ENCODE measurements at regions not wholly inside any gene's neighbourhood (a gene's known extent, or its start where the extent isn't known, plus 50 kb on each side); places are given as distances from the start of the nearest gene placed in this dataset.

DNA sequence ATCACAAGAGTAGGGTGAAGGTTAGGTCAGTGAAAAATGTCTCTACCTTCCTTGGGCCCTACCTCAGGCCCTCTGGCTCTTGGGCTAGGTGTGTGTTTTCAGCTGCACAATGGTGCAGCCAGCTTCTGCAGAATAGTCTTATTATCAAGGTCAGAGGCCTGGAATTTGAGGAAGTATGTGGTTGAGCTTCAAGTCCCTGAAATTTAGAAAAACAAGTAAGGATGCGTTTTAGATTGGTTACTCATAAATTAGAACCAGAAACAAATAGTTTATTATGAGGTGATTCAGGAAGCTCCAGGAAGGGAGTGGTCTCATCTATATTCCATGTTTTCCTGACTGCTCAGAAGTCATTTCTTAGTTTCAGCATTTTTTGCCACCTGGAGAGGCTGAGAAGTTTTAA, 204.2 kb upstream of the CELF4 start:
- DNase-seq: no peak

DNA sequence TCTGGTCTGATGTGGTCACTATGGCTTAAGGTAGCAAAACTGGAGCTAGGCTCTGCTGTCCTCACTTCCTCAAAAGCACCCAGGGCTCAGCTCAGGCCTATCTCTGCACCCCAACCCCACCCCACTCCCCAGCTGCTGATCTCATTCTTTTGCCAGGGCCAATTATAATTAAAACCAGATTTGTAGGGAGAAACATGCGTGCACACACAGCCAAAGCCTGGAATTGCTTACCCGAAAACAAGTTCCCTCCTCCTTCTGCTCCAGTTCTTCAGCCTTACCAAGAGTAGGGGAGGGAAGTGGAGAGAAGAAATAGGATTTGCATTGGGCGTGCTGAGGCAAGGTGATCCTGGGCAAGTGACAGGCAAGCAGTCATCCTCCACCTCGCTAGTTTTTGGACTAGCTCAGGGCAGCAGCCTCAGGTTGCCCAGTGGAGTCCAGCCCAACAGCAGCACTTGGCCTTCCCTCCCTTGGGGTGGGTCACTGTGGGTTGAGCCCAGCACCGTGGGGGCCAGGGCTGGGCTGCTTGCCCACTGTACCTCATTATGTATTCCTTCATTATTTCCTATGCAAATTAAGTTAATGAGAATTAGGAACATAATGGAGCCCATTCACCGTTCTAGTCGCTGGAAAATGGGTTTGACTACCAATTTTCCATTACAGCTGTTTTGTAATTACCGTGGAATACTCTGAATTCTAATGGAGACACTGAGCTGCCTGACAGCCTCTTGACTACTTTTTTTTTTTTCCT, 199.1 kb upstream of the CELF4 start:
- DNase-seq: no peak

DNA sequence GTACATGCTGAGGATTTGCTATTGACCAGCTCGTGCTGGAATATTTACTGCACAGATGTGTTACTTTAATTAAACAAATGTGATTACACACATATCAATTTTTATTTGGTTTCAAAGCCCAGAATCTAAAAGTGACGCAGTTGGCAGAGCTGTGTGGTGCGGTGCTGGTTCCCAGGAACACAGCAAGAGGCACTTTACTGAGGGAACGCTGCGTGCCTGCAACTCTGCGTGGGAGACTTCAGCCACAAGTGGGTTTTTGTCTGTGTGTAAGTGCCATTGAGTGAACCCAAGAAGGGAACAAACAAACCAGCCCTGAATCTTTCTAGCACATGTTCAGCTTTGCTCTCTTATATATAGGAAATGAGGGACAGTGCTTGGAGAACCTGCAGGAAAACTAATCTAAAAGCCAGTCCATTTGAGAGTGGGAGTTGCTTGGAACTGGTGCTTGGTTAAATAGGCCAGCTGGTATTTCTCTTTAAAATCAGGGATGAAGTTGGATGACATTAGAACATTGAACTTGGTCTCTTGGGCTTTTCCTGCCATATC, 196.6 kb upstream of the CELF4 start:
- DNase-seq: no peak

DNA sequence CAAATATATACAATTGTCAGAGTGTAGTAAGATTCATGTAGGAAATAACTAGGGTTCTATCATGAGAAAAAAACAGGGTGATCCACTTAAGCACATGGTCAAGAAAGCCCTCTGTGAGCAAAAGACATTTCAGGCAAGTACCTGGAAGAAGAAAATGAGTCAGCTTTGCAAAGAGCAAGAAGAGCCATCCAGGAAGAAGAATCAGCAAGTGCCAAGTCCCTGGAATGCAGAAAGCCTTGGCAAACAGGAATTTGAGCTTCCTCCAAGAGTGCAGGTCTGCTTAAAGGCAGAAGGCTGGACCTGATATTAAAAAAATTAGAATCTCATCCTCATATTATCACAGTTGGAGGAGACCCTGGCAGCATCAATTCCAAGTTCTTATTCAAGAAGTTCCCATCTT, 188.5 kb upstream of the CELF4 start:
- DNase-seq: no peak

DNA sequence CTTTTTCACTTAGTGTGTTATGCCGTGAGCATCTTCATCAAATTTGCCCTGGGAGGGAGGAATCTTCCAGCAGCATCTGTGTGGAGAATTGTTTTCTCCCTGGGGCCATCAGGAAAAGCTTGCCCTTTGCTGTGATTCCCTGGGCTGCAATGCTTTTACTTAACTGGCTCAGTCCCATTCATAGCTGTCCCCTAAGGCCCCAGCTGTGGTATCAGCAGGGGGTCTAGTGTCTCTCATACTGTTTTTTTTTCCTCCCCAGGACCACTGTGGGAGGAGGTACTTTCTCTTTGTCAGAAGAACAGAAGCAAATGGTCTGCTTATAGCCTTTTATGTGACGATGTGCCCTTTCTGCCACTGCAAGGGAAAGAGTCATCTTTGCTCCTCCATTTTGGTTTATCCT, 176.8 kb upstream of the CELF4 start:
- no peak for DNase-seq

DNA sequence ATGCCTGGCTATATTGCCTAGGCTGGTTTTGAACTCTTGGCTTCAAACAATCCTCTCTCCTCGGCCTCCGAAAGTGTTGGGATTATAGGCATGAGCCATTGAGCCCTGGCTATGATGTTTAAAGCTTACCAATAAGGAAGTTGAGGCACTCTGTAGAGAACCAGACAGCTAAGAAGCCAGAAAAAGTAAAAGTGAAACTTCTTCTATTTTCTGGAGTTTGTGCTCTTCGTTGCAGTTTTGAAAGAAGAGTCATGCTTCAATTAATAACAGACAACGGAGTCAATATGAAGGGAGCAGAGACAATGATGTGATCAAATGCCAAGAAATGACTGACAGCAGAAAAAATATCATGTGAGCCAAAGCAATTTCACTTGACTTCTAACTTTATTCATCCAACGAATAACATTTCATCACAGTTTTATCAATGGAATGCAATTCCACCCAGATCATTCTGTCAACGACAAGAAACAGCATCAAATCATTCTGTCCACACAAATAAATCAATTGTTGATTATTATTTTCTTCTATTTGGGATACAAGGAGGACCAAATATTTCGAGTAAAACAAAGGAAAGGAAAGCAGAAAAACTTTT, 175.5 kb upstream of the CELF4 start:
- no peak for DNase-seq

DNA sequence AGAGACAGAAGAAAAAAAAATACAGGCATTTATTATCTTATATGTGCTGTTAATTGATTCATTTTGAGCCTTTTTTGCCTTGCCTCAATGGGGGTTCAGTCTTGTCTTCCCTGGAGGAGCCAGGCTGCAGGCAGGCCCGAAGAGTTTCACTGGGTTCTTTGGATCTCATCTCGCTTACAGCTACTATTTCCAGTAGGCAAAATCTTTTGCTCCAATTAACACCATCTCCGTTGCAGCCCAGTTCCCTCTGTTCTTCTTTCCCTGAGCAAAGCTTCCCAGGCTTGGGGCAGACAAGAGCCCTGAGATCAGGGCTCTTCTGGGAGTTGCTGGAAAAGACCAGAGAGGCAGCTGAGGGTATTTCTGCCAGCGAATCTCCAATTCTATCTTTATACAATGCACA, 168.8 kb upstream of the CELF4 start:
- DNase-seq: no peak

DNA sequence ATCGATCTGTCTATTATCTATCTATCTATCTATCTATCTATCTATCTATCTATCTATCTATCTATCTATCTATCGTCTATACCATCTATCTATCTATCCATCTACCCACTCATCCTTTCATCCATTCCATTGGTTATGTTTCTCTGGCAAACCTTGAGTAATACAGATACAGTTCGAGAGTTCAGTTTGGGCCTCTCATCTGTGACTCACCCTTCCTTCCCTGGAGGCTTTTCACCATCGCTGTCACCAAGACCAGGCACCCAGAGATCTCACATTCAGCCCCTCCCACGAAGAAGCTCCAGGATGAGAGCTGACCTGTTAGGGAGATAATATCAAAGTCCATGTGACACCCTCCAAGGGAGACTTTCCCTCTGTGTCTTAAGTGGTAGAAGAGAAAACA, 164.1 kb upstream of the CELF4 start:
- no peak for DNase-seq

DNA sequence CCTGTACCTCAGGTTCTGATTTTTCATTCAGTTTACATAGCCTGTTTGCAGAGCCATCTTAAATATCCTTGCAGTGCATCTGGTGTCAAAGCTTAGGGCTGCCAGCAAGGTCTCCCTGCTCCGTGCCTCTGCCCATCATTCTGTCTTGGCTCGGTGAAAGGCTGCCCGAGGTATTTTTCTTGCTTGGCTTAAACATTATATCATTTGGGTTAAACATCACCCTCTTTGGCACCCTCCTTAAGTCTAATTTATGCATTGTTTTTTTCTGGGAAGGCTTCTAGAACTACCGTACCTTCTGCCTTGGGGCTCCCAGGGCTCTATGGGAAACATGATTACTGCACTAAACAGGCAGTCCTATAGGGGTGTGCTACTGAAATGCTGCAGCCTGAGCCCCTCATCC, 158.6 kb upstream of the CELF4 start:
- DNase-seq: no peak

DNA sequence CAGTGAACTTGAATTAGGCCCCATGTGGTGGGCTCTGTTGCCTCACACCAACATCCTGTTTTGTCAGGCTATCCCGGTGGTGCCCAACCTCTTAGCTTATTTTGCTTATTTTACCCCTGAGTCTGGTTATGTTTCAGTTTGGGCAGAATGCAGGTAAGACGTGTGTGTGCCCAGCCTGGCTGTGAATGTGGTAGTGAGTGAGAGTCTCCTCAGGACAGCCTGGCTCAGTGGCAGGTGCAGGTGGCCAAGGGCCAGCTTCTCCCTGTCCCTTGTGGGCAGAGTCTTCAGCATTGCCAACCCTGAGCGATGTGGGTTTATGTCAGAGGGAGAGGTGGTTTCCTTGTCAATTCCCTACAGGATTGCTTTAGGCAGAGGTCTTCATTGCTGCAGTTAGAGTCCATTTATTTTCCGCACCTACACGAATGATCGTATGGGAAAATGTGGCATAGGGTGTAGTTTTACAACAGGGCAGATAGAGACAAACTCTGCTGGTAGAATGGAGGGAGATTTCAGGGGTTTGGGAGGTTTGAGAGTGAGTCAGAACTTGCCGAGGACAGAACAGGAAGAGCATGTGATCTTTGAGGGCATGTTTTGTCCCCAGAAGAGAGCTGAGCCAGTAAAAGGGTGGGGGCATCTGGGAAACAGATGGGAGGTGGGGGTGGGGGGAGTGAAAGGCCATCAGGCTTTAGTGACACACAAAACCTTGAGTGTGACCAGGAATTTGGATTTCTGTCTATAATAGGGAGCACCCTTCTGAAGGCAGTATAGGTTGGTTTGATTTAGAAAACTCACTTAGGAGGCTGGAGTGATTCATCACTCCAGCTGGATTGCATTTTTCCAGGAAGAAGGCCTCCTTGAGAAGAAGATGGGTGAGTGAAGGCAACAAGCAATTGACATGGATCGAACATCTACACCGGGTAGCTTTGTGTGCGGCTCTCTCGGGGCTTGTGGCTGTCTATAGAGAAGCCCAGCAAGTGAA, 156.2 kb upstream of the CELF4 start:
- DNase-seq: no peak

DNA sequence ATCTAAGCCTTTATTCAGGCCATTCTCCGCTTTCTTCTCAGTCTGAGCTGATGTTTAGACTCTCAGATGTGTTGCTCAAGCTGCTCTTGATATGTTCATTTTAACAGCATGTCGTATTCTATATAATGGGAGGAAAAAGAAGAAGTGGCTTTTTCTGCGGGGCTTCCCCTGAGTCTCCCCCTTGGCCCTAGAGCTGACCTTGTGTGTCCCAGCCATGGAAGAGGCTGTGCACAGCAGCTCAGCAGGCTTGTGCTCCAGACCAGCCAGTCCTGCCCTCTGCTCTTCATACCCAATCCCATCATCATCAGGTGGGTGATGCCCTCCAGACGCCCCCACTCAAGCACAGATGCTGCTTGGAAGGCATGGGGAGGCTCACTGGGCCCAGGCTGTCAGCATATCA, 155.1 kb upstream of the CELF4 start:
- DNase-seq: no peak

DNA sequence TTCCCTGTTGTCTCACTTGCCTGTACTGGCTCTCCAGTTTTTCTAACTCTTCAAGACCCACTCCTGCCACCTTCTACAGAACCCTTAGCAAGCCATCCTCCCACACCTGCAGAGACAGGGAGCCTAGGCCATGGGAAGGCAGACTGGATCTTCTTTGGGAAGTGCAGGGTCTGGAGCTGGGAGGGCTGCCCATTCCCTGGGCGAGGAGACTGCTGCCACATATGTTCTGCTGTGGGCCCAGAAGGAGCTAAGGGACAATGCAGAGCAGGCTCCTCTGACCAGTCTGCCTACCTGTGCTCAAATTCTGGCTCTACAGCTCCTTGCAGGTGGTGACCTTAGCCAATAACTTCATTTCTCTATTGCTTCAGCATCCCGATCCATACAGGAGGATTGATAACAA, 152.1 kb upstream of the CELF4 start:
- no peak for DNase-seq

DNA sequence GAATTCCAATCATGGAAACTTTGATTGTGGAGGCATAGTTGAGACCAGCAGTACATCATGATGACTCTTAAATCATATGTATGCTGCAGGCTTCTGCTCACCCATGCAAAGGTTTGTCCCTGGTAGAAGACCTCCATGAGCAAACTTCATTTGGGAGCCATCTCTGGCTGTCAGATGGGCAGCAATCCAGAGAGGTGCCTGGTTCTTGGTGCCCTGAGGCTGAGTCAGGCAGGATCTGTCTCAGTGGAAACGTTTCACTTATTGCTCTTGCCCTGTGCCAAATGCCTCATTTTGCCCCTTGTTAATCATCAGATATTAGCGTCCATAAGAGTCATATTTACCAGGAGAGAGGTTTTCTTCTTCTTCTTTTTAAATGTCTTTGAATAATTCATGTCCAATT, 151.5 kb upstream of the CELF4 start:
- DNase-seq: no peak

DNA sequence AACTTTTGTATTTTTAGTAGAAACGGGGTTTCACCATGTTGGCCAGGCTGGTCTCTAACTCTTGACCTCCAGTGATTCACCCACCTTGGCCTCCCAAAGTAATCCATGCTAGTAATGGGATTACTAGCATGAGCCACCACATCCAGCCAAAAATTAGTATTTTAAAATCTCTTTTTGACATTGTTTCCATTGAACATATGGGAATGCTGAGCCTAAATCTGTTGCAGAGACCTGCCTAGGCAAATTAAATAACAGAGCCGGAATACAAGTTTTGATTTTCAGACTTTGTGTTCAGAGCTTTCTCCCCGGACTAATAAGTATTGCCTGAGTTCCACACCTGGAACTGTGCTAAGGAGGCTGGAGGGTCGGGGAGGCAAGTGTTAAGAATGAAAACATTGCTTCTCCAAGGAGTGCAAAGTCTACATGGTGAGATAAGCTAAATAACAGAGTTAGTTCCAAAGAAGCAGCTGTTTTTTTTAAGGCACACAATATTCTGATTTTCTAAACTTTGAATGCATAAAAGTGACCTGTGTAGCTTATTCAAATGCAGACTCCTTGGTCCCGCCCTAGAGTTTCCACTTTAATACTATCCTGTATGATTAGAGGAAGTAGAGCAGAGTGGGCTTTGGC, 150.6 kb upstream of the CELF4 start:
- DNase-seq: no peak

DNA sequence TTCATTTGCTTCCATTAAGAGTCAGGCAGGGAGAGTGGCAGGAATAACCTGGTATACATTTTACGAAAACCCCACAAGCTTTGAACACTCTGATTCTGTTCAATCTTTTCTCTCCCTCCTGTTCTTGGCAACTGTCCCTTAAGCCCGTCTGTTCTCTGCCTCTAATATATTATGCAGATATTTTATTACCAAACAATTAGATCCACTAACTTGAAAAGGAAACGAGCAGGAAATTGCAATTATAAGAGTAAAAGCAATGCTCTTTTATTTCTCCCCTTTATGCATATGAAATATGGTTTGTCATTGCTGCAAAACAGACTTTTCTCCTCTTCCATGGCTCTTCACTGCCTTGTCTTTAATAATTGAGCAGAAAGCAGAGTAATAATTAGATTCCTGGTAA, 149.1 kb upstream of the CELF4 start:
- DNase-seq: no peak

DNA sequence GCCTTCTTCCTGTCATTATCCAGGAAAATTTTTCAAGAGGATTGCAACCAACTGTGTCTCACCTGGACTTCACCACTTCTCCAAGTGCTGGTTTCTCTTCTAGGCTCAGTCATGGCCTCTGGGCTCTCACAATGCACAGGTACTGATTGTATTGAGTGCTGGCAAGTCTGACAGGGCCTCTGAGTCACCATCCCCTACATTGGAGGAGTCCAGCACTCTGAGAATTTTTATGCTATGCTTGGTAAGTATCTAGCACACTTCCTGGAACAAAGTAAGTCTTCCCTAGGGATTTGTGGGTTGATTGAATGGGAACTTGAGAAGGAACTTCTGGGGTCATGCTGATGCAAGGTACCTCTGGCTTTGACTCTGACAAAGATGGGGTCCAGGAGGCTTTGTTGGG, 147.2 kb upstream of the CELF4 start:
- DNase-seq: no peak

DNA sequence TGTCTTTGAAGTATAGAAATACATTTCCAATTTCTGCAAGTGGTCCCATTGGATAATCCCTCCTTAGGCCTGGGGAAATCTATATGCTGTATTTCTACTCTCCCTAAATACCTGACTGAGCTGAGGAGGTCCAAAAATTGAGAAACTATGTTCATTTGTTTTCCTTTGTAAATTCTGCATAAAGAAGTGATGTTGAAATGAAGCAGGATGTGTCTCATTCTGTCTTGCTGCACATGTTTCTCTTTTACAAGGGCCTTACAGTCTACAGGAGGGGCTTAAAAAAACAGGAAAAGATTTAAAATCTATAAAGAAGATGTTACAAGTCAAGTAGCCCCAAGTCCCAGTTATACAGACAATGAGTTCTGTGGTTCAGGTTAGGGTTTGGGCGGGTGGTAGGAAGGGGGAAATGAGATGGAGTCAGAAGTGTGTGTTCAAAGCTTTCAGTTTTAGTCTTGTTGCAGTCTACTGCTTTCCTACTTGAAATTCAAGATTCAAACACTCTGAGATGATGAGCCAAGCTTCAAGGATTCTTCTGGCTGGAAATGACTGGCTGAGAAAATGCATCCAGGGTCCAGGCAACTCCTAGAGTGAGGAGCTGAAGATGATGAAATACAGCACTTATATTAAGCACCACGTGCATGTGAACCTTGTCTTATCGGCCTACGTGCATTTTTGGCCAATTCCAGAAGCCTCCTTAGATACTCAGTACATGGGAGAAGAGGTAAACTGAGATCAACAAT, 146.3 kb upstream of the CELF4 start:
- DNase-seq: no peak

DNA sequence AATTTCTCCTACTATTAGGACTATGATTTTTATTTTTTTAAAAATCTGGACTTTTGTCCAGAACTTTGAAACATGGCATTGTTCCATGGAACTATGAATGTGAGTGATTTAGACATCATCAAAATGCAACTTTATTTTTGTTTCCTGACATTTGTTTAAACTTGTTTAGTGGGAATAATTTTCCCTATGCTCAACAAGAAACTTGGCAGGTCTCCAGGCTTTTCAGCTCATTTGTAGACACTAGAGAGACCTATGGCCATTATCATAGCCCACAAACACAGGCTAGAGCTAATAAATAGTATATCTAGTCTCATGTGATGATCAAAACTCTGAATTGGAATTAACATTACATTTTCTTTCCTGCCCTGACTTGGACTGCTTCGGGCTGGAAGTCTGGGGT, 145.1 kb upstream of the CELF4 start:
- DNase-seq: no peak

DNA sequence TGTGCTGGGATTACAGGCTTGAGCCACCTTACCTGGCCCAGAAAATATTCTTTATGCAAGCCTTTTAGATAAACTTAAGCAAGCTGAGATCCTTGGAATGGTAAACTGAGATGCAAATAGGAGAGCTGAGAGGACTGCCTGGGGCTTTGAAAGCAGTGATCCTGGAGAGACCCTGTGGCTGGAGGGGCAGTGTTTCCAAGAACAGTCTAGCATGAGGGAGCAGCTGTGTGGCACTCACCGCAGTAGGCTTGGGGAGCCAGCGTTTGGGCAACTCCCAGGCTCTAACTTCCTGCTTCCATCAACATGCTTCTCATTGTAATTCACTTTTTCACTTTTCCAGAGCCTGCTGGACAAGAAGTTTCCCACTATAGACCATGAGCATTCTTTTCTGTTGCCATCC, 144.1 kb upstream of the CELF4 start:
- DNase-seq: no peak

DNA sequence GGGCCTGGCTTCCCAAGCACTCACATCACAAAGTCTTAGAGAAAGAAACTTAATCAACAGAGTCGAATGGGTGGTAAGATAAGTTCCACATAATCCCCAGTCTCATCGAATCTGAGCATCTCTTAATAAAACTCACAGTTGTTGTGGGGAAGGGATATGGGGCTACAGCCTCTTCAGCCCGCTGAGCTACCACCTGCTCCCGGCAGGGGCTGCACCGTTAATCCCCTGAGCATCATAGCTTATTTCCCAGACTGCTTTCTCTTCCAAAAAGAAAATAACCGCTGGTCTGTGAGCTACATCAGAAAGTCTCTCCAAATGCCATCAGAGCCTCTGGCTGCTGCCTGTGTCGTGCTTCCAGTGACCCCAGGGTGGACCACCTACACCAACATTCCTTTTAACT, 139.4 kb upstream of the CELF4 start:
- no peak for DNase-seq

DNA sequence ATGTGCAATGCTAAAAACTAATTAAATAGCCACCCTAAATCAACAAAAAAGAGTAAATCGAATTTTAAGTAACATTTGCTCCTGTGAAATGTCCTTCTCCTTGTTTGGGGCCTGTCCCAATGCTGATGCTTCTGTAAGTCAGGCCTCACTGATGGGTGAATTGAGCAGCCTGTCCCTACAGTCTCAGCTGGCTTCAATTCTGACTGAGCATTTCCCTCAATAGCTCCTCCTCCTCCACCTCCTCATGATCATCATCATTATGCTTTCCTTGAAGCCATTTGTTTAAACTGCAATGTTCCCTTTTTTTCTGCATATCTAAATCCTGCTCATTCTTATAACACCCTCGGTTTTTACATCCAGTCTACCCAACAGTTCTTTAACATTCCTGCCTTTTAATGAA, 137.2 kb upstream of the CELF4 start:
- DNase-seq: no peak

DNA sequence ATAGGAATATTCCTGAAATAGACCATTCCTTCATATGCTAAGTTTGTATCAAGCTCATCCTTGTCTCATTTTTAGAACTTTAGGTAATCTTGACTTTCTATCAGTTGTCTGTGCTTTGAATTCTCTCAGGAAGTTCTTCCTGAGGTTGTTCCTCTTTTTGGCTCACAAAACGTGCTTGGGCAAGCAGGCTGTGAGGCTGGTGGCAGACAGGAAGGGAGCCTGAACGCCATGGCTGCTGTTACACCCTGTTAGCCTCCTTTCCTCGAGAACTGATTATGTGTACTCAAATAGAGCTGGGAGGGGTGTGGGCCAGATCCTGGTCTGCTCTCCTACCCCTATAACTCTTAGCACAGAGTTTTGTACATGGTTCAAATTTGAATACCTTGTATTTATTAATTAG, 136.4 kb upstream of the CELF4 start:
- DNase-seq: no peak
